Trophoblast cell (in vitro differentiated cells and primary cell): ENCODE measurements at regions not wholly inside any gene's neighbourhood (a gene's known extent, or its start where the extent isn't known, plus 50 kb on each side); places are given as distances from the start of the nearest gene placed in this dataset.

ENCODE experiments used
- DNase-seq, 2 donors: peaks; one replicate each; pipeline ENCODE4 v3.0.0-alpha.2; 2016
- H2AFZ ChIP-seq: 2 replicates; pipeline ENCODE4 v1.6.1; 2013; ENCODE audit warnings: low read length, moderate library complexity, mild to moderate bottlenecking; ENCODE audit not compliant: insufficient read depth, poor library complexity
- H2AK5ac ChIP-seq: 2 replicates; pipeline ENCODE4 v1.6.1; 2013; ENCODE audit warnings: mild to moderate bottlenecking, low read length
- H2BK120ac ChIP-seq: 2 replicates; pipeline ENCODE4 v1.6.1; 2013; ENCODE audit warnings: low read length, mild to moderate bottlenecking, moderate library complexity; ENCODE audit not compliant: insufficient read depth, poor library complexity
- H2BK12ac ChIP-seq: 2 replicates; pipeline ENCODE4 v1.6.1; 2013; ENCODE audit warnings: mild to moderate bottlenecking, low read length, moderate library complexity
- H2BK5ac ChIP-seq: 2 replicates; pipeline ENCODE4 v1.6.1; 2013; ENCODE audit warnings: low read length, low read depth, moderate library complexity, mild to moderate bottlenecking; ENCODE audit not compliant: poor library complexity
- H3K14ac ChIP-seq: 2 replicates; pipeline ENCODE4 v1.6.1; 2013; ENCODE audit warnings: mild to moderate bottlenecking, low read length
- H3K18ac ChIP-seq: 2 replicates; pipeline ENCODE4 v1.6.1; 2013; ENCODE audit warnings: mild to moderate bottlenecking, low read length
- H3K23ac ChIP-seq: 2 replicates; pipeline ENCODE4 v1.6.1; 2013; ENCODE audit warnings: low read length
- H3K27ac ChIP-seq: 2 replicates; pipeline ENCODE4 v1.5.1; 2013; ENCODE audit warnings: low read depth, mild to moderate bottlenecking, inconsistent platforms, low read length, moderate library complexity
- H3K27me3 ChIP-seq: 2 replicates; pipeline ENCODE4 v1.6.1; 2013; ENCODE audit warnings: inconsistent platforms, mild to moderate bottlenecking, low read length, moderate library complexity; ENCODE audit not compliant: insufficient read depth
- H3K36me3 ChIP-seq, 2 experiments: 1 replicate in 1 of 2; 2 replicates in 1 of 2; pipeline ENCODE4 v1.6.1; 2013; ENCODE audit warnings: low read length in 2 of 2, mild to moderate bottlenecking in 2 of 2, moderate library complexity in 1 of 2; ENCODE audit not compliant: insufficient read depth in 2 of 2, control insufficient read depth in 1 of 2
- H3K4ac ChIP-seq: 2 replicates; pipeline ENCODE4 v1.6.1; 2013; ENCODE audit warnings: low read depth, mild to moderate bottlenecking, low read length, moderate library complexity
- H3K4me1 ChIP-seq, 2 experiments: 1 replicate in 1 of 2; 2 replicates in 1 of 2; pipeline ENCODE4 v1.6.1; 2013; ENCODE audit warnings: low read length in 2 of 2, mild to moderate bottlenecking in 2 of 2, moderate library complexity in 1 of 2; ENCODE audit not compliant: insufficient read depth in 2 of 2, control insufficient read depth in 1 of 2
- H3K4me2 ChIP-seq: 2 replicates; pipeline ENCODE4 v1.6.1; 2013; ENCODE audit warnings: inconsistent platforms, mild to moderate bottlenecking, low read length, moderate library complexity
- H3K4me3 ChIP-seq: 2 replicates; pipeline ENCODE4 v1.5.1; 2013; ENCODE audit warnings: mild to moderate bottlenecking, low read depth, low read length, inconsistent platforms
- H3K79me1 ChIP-seq: one replicate; pipeline ENCODE4 v1.6.1; 2013; ENCODE audit warnings: low read length
- H3K79me2 ChIP-seq: 2 replicates; pipeline ENCODE4 v1.6.1; 2013; ENCODE audit warnings: low read length, mild to moderate bottlenecking; ENCODE audit not compliant: control insufficient read depth, insufficient read depth, poor library complexity
- H3K9ac ChIP-seq: 2 replicates; pipeline ENCODE4 v1.6.1; 2013; ENCODE audit warnings: mild to moderate bottlenecking, low read length
- H3K9me3 ChIP-seq: 2 replicates; pipeline ENCODE4 v1.6.1; 2013; ENCODE audit warnings: low read depth, mild to moderate bottlenecking, control low read depth, inconsistent platforms, low read length; ENCODE audit not compliant: insufficient read depth
- H4K12ac ChIP-seq: 2 replicates; pipeline ENCODE4 v1.6.1; 2013; ENCODE audit warnings: low read depth, mild to moderate bottlenecking, low read length, moderate library complexity
- H4K8ac ChIP-seq: 2 replicates; pipeline ENCODE4 v1.6.1; 2013; ENCODE audit warnings: low read depth, mild to moderate bottlenecking, low read length, moderate library complexity
- H4K91ac ChIP-seq: one replicate; pipeline ENCODE4 v1.6.1; 2013; ENCODE audit warnings: low read depth, mild to moderate bottlenecking, low read length, moderate library complexity
- WGBS: extraction: QIAGEN DNeasy Blood & Tissue Kit; methylation state at CpG from one replicate; pipeline ENCODE4 v1.1.7; 2013; ENCODE audit warnings: missing lambda C conversion rate; ENCODE audit not compliant: insufficient read length, insufficient coverage; ENCODE audit errors: extremely low coverage; 5-methylcytosine and 5-hydroxymethylcytosine counted together

DNA sequence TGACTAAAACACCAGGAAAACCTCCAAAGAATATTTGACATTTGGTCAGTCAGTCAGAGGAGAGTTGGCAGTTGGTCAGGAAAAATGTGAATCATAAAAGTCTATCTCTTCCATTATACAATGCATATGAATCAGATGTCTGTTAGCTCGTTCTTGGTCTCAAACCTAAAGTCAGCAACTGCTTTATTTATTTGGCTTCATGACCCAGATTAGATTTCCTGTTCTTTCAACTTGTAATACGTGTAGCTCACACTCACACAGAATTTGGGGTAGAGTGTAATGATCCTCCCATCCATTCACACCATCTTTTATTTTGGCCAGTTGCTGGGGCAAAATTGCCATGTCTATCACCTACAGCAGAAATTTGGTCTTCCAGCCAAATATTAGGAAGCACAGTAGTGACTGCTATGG lies 81.9 kb upstream of the COL5A2 start:
- no peaks in the 10 kb centered on the region for H3K9me3 ChIP-seq
- no peak overlapping the region for H2BK120ac ChIP-seq
- no peaks in the 10 kb centered on the region for H3K36me3 ChIP-seq
- no peak overlapping the region for H3K23ac ChIP-seq
- no peak overlapping the region for H4K12ac ChIP-seq
- DNase-seq = no peak
- no CpG with 5 or more reads among the region's 2 CpGs for WGBS
- H3K4ac ChIP-seq = no peak overlapping the region
- no peak overlapping the region for H3K9ac ChIP-seq
- H3K27ac ChIP-seq = no peak overlapping the region
- no peak overlapping the region for H3K14ac ChIP-seq
- H3K4me1 ChIP-seq = no peaks in the 10 kb centered on the region
- no peak overlapping the region for H3K4me2 ChIP-seq
- H3K79me1 ChIP-seq = no peaks in the 10 kb centered on the region
- no peak overlapping the region for H4K91ac ChIP-seq
- H3K18ac ChIP-seq = no peak overlapping the region
- H3K27me3 ChIP-seq = no peaks in the 10 kb centered on the region
- H2AK5ac ChIP-seq = no peak overlapping the region
- H3K79me2 ChIP-seq = no peaks in the 10 kb centered on the region
- no peak overlapping the region for H4K8ac ChIP-seq
- no peak overlapping the region for H2AFZ ChIP-seq
- H2BK5ac ChIP-seq = no peak overlapping the region
- H2BK12ac ChIP-seq = no peak overlapping the region
- no peak overlapping the region for H3K4me3 ChIP-seq

DNA sequence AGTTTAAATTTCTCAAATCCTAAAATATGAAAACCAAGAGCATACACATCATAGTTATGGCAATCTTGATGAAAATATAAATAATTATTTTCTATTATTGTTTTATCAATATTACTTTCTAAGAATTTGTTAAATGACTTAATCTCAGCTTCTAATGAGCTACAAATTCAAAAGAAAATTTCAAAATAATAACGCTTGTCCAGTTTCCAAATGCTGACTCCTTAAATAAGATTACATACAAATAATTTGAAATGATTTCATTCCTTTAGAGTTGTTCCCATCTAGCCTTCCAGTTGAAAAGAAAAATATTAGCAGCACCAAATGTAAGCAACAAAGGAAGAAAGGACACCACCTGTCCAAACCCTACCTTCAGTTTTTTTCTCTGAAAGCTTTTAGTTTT lies 82.4 kb upstream of the COL5A2 start:
- H4K12ac ChIP-seq = no peak overlapping the region
- no peak overlapping the region for H4K8ac ChIP-seq
- no peak overlapping the region for H2AK5ac ChIP-seq
- H2BK12ac ChIP-seq = no peak overlapping the region
- no peaks in the 10 kb centered on the region for H3K36me3 ChIP-seq
- H3K27me3 ChIP-seq = no peaks in the 10 kb centered on the region
- DNase-seq = no peak
- no peak overlapping the region for H3K4ac ChIP-seq
- H3K79me2 ChIP-seq = no peaks in the 10 kb centered on the region
- no peak overlapping the region for H3K4me2 ChIP-seq
- H3K27ac ChIP-seq = no peak overlapping the region
- no peaks in the 10 kb centered on the region for H3K79me1 ChIP-seq
- no peak overlapping the region for H2BK5ac ChIP-seq
- H3K23ac ChIP-seq = no peak overlapping the region
- no peaks in the 10 kb centered on the region for H3K9me3 ChIP-seq
- no peak overlapping the region for H2BK120ac ChIP-seq
- no peak overlapping the region for H4K91ac ChIP-seq
- no peak overlapping the region for H3K18ac ChIP-seq
- no peak overlapping the region for H3K9ac ChIP-seq
- no peak overlapping the region for H2AFZ ChIP-seq
- H3K14ac ChIP-seq = no peak overlapping the region
- H3K4me3 ChIP-seq = no peak overlapping the region
- H3K4me1 ChIP-seq = no peaks in the 10 kb centered on the region
- no CpG with 5 or more reads among the region's 1 CpG for WGBS

DNA sequence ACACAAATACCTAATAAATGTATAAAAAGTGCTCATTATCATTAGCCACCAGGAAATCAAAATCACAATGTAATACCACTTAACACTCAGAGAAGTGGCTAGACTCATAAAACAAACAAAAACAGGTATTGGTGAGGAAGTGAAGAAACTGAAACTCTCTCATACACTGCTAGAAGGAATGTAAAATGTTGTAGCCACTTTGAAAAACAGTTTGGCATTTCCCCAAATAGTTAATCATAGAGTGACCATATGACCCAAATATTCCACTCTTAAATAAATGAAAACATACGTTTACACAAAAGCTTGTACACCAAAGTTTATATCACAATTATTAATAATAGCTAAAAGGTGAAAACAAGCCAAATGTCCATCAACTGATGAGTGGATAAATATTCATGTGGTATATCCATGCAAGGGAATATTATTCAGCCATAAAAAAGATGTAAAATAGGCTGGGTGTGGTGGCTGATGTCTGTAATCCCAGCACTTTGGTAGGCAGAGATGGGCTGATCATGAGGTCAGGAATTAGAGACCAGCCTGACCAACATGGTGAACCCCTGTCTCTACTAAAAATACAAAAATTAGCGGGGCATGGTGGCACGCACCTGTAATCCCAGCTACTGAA lies 86.2 kb upstream of the COL5A2 start:
- Histone ChIP-seq H3K4me2 (no peak overlapping the region), H2BK120ac (no peak overlapping the region), H2AFZ (no peak overlapping the region), H3K18ac (no peak overlapping the region), H3K36me3 (no peaks in the 10 kb centered on the region), H3K27ac (no peak overlapping the region), H2BK12ac (no peak overlapping the region), H4K8ac (no peak overlapping the region), H3K4me1 (no peaks in the 10 kb centered on the region), H2BK5ac (no peak overlapping the region), H3K79me2 (no peaks in the 10 kb centered on the region), H3K9me3 (no peaks in the 10 kb centered on the region), H2AK5ac (no peak overlapping the region), H4K91ac (no peak overlapping the region), H3K23ac (no peak overlapping the region), H3K9ac (no peak overlapping the region), H3K4ac (no peak overlapping the region), H3K79me1 (no peaks in the 10 kb centered on the region), H3K14ac (no peak overlapping the region), H3K27me3 (no peaks in the 10 kb centered on the region), H3K4me3 (no peak overlapping the region), H4K12ac (no peak overlapping the region)
- no peak for DNase-seq
- no CpG with 5 or more reads among the region's 3 CpGs for WGBS

DNA sequence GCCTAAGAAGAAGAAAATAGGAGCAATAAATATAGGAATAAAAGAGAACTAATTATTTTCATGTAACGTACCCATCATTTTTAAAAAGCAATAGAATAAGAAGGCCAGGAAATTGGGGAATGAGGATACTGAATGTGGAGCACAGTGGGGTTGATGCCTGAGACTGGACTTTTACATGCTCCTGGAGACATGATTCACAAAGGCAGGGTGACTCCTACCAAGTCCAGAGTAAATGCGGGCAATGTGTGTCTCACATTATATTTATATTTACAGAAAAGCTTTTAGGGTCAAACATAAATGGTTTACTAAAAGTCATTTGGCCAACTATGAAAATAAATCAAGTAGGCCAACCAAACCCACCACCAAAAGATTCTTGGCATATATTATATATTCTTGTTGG lies 87.9 kb upstream of the COL5A2 start:
- Histone ChIP-seq H3K4me2 (no peak overlapping the region), H2BK12ac (no peak overlapping the region), H2AFZ (no peak overlapping the region), H2BK120ac (no peak overlapping the region), H3K4me3 (no peak overlapping the region), H4K8ac (no peak overlapping the region), H3K4ac (no peak overlapping the region), H3K4me1 (no peaks in the 10 kb centered on the region), H3K27ac (no peak overlapping the region), H3K9me3 (no peaks in the 10 kb centered on the region), H3K18ac (no peak overlapping the region), H4K91ac (no peak overlapping the region), H2AK5ac (no peak overlapping the region), H3K14ac (no peak overlapping the region), H3K79me2 (no peaks in the 10 kb centered on the region), H3K23ac (no peak overlapping the region), H3K36me3 (no peaks in the 10 kb centered on the region), H3K27me3 (no peaks in the 10 kb centered on the region), H4K12ac (no peak overlapping the region), H3K79me1 (no peaks in the 10 kb centered on the region), H3K9ac (no peak overlapping the region), H2BK5ac (no peak overlapping the region)
- no peak for DNase-seq
- no CpG with 5 or more reads among the region's 2 CpGs for WGBS
